Activated CD4-positive, alpha-beta T cell treated with anti-CD3 and anti-CD28 coated beads for 24 hours (primary cell): ENCODE measurements at regions not wholly inside any gene's neighbourhood (a gene's known extent, or its start where the extent isn't known, plus 50 kb on each side); places are given as distances from the start of the nearest gene placed in this dataset.

Experiments used
- DNase-seq, 2 donors: peaks; one replicate each; pipeline ENCODE4 v3.0.0-alpha.2; 2020; ENCODE audit warnings: low read depth in 2 of 2

DNA sequence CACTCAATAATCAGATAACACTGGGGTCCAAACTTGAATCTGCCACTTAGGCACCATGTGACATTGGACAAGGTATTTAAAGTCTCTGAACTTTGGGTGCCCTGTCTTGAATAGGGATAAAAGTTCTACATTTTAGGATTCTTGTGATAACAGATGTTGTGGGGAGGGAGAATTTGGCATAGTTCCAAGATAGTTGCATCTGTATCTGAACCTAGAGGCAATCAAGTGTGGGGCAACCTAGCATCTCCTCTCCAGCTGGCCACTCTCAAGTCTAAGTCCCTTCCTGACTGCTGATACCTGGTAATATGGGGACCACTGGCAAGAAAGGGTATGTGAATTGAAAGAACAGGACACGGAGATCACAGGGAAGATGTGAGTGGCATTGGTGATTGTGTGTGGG lies 256.1 kb downstream of the FOXO1 start:
- DNase-seq, result no peak

DNA sequence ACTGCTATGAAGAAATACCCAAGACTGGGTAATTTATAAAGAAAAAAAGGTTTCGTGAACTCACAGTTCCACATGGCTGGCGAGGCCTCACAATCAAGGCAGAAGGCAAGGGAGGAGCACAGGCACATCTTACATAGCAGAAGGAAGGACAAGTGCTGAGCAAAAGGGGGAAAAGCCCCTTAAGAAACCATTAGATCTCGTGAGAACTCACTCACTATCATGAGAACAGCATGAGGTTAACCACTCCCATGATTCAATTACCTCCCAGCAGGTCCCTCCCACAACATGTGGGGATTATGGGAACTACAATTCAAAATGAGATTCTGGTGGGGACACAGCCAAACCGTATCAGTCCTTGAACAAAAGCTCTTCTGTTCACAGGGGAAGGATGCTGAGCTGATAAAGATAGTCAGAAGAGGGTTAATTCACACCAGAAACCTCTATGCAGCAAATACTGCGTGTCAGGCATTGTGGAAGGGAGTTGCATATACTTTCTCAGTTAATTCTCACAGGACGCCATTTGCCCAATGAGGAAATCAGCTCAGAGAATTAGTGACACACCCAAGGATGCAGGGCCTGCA lies 246.2 kb downstream of the FOXO1 start:
- no peak for DNase-seq

DNA sequence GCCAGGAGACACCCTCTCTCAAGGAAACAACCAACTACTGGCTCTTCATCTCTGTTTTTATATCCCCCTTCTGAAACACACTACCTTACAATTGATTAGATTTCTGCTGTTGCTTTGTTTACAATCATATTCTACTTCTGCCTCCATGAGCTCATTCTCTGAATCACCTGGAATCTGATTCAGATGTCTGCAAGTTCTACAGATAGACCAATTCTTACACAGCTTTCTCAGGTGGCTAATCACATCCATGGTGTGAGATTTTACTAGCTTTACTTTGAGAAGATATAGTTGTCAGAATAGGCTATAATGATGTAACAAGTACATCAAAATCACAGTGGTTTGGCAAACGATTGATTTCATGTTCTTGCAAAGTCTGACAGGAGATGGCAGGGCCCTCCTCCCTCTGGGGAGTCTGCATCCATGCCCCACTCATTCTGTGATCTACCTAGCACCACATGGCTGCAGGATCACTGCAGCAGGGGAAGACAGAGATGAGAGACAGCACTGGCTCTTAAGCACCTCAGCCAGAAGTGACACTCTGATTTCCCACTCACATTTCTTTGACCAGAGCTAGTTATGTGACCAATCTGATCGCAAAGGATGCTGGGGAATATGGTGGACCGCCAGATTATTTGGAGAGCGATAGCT lies 243.7 kb downstream of the FOXO1 start:
- DNase-seq, result no peak

DNA sequence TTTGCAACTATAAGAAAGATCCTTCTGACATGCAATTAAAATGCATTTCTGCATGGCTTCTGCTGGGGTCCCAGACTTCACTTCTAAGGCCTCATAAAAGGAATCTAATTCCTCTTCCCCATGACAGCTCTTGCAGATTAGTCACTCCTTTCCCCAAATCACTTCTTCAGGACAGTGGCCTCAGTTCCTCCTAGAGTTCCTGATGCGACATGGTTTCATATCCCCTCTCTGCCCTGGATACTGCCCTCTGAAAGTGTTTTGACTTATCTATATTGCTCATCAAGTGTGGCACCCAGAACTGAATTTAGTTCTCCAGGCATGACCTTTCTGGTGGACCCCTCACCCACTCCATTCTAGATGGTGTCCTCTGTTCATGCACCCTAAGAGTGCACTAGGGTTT lies 238.1 kb downstream of the FOXO1 start:
- no peak for DNase-seq

- no peak for DNase-seq
Observed at GRCh38 chr13:40429706-40430545, 236.5 kb downstream of the FOXO1 start.

GRCh38 chr13:40432018-40432978 lies 234.1 kb downstream of the FOXO1 start:
- DNase-seq, result no peak

- no peak for DNase-seq
Observed at GRCh38 chr13:40433001-40433400, 233.4 kb downstream of the FOXO1 start.

GRCh38 chr13:40433577-40433976 lies 232.9 kb downstream of the FOXO1 start:
- peak in 1 of 2 donors; percentile 9 for DNase-seq

- DNase-seq, result no peak
Observed at GRCh38 chr13:40434516-40435397, 231.7 kb downstream of the FOXO1 start.

- no peak for DNase-seq
Observed at GRCh38 chr13:40438022-40438680, 228.3 kb downstream of the FOXO1 start.

GRCh38 chr13:40438999-40439797 lies 227.2 kb downstream of the FOXO1 start:
- DNase-seq, result peak in 1 of 2 donors; percentile 12

DNA sequence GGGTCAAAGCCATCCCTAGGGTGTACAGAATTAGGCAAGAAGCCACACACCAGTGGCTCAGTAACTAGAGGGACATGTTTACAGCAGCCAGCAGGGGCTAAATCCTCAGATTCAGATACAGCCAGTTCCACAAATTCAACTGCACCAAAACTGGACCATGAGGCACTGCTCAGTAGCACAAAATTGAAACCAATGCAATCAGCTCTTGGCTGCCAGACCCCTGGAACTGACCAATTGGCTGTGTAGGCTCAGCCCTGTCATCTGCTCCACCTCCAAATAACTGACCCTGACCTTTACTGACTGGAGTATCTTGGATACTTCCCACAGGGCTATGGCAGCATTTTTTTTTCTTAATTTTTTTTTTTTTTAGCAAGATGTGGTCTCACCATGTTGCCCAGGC lies 226.5 kb downstream of the FOXO1 start:
- DNase-seq, result no peak

- DNase-seq, result no peak
Observed at GRCh38 chr13:40440990-40441820, 225.2 kb downstream of the FOXO1 start.

GRCh38 chr13:40442231-40442630 lies 224.2 kb downstream of the FOXO1 start:
- no peak for DNase-seq

- no peak for DNase-seq
Observed at GRCh38 chr13:40442826-40443225, 223.6 kb downstream of the FOXO1 start.

DNA sequence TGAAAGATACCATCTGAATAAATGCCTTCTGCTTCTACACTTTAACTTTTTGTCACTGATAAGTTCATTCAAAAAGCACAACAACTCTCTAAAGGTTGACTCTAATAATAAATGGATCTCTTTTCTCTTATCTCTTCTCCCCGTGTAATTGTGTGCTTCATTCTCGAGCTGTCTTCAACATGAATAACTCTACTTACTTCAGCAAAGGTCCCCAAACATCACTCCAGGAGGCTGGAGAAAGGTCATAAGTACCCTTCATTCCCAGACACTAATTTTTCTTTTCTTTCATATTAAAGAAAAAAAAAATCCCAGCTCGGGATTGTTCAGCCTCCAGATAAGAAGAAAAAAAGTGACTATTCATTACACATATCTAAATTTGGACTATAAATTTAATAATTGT lies 222.2 kb downstream of the FOXO1 start:
- no peak for DNase-seq

GRCh38 chr13:40445557-40445990 lies 220.9 kb downstream of the FOXO1 start:
- peak in 1 of 2 donors; percentile 11 for DNase-seq

DNA sequence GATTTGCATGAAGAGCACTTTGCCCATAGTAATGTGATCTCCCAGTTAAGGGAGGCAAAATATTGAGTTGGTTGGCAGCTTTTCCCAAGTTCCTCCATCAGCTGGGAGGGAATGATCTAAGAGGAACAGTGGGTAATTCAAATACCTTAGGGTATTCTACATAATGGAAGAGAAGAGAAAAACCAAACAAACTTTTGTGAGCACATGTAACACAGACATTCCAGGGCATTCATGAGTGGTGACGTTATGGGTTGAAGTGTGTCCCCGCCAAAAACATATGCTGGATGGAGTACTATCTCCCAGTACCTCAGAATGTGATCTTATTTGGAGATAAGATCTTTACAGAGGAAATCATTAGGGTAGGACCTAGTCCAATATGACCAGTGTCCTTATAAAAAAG lies 220.1 kb downstream of the FOXO1 start:
- DNase-seq, result no peak
